ENCODE measurements at regions not wholly inside any gene's neighbourhood (a gene's known extent, or its start where the extent isn't known, plus 50 kb on each side); places are given as distances from the start of the nearest gene placed in this dataset.

DNA sequence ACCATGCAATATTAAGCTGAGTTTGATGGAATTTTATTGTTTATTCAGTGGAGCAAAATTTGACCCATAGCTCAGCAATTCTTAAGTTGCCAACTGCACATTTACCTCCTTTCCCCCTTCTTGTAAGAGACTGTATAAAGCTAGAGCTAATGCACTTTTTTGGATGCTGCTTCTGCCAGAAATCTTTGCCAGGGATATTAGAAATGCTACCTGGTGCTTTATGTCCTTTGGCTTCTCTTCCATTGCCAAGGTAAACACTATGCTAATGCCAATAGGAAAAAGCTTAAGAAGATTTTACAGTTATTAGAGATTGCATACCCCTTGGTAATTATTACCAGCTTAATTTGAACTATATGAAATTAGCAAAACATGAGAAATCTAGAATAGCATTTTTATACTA is 79.0 kb upstream of the OGFRL1 start:
- TF ChIP-seq TAF1 (IDR thresholded peaks at IDR 0.05; ENCODE audit: borderline replicate concordance, insufficient read depth, low read length) (no peak), POLR2AphosphoS5 (IDR thresholded peaks at IDR 0.05; ENCODE audit: low read depth, low read length) (no peak), FOXP2 (optimal IDR thresholded peaks at IDR 0.05; ENCODE audit: borderline replicate concordance, extremely low read depth, extremely low read length, insufficient read depth) (no peak), SIN3A (IDR thresholded peaks at IDR 0.05; ENCODE audit: borderline replicate concordance, insufficient read depth, low read length) (no peak)
- TF ChIP-seq, protein P1, sequence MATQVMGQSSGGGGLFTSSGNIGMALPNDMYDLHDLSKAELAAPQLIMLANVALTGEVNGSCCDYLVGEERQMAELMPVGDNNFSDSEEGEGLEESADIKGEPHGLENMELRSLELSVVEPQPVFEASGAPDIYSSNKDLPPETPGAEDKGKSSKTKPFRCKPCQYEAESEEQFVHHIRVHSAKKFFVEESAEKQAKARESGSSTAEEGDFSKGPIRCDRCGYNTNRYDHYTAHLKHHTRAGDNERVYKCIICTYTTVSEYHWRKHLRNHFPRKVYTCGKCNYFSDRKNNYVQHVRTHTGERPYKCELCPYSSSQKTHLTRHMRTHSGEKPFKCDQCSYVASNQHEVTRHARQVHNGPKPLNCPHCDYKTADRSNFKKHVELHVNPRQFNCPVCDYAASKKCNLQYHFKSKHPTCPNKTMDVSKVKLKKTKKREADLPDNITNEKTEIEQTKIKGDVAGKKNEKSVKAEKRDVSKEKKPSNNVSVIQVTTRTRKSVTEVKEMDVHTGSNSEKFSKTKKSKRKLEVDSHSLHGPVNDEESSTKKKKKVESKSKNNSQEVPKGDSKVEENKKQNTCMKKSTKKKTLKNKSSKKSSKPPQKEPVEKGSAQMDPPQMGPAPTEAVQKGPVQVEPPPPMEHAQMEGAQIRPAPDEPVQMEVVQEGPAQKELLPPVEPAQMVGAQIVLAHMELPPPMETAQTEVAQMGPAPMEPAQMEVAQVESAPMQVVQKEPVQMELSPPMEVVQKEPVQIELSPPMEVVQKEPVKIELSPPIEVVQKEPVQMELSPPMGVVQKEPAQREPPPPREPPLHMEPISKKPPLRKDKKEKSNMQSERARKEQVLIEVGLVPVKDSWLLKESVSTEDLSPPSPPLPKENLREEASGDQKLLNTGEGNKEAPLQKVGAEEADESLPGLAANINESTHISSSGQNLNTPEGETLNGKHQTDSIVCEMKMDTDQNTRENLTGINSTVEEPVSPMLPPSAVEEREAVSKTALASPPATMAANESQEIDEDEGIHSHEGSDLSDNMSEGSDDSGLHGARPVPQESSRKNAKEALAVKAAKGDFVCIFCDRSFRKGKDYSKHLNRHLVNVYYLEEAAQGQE (IDR thresholded peaks at IDR 0.05; ENCODE audit: insufficient read depth in 1 of 2, low read depth in 2 of 2, low read length in 2 of 2): no peak

DNA sequence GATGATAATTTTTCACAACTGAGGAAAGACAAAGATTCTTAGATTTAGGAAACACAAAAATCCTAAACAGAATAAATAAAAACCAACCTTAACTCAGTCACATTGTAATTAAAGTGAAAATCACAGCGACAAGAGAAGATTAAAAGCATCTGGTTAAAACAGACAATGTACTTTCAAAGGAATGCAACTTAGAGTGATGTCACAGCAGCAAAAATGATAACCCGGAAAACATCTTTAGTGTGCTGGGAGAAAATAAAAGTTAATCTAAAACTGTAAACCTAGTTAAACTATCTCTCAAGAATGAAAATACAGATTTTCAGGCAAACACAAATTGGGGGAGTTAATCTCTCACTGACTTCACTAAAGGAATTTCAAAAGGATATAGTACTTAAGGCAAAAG is 76.8 kb upstream of the OGFRL1 start:
- TF ChIP-seq TAF1 (IDR thresholded peaks at IDR 0.05; ENCODE audit: borderline replicate concordance, insufficient read depth, low read length): no peak
- no peak for TF ChIP-seq FOXP2 (optimal IDR thresholded peaks at IDR 0.05; ENCODE audit: borderline replicate concordance, extremely low read depth, extremely low read length, insufficient read depth)
- TF ChIP-seq SIN3A (IDR thresholded peaks at IDR 0.05; ENCODE audit: borderline replicate concordance, insufficient read depth, low read length): no peak

DNA sequence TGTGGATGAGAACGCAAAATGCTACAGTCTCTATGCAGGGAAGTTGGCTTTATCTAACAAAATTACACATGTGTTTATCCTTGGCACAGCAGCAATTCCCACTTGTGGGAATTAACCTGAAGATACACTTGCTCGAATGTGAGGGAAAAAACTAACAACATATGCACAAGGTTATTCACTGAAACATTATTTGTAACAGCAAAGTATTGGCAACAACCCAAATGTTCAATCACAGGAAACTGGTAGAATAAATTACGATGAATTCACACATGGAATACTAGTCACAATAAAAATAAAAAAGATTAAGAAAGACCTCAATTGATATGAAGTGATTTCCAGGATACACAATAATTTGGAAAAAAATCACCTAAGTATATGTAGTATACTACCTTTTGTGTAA is 68.1 kb upstream of the OGFRL1 start:
- TF ChIP-seq POLR2AphosphoS5 (IDR thresholded peaks at IDR 0.05; ENCODE audit: low read depth, low read length) (no peak), SIN3A (IDR thresholded peaks at IDR 0.05; ENCODE audit: borderline replicate concordance, insufficient read depth, low read length) (no peak), TAF1 (IDR thresholded peaks at IDR 0.05; ENCODE audit: borderline replicate concordance, insufficient read depth, low read length) (no peak), FOXP2 (optimal IDR thresholded peaks at IDR 0.05; ENCODE audit: borderline replicate concordance, extremely low read depth, extremely low read length, insufficient read depth) (no peak)
- TF ChIP-seq, protein P1 (IDR thresholded peaks at IDR 0.05; ENCODE audit: insufficient read depth in 1 of 2, low read depth in 2 of 2, low read length in 2 of 2): no peak

DNA sequence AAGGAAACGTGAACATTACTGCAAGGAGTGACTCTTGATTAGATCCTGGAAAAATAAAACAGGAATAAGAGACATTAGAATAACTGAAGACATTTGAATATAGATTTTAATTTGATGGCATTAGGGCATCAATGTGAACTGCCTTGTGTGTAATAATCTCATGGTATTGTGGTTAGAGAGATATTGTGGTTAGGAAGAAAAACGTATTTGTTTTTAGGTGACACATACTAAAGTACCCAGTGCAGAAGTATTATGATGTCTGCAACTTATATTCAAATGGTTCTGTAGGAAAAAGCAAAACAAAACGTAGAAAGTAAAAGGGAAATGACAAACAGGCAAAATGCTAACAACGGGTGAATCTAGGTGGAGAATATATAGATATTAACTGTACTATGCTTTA is 65.9 kb upstream of the OGFRL1 start:
- TF ChIP-seq POLR2AphosphoS5 (IDR thresholded peaks at IDR 0.05; ENCODE audit: low read depth, low read length) (no peak), SIN3A (IDR thresholded peaks at IDR 0.05; ENCODE audit: borderline replicate concordance, insufficient read depth, low read length) (no peak), TAF1 (IDR thresholded peaks at IDR 0.05; ENCODE audit: borderline replicate concordance, insufficient read depth, low read length) (no peak), FOXP2 (optimal IDR thresholded peaks at IDR 0.05; ENCODE audit: borderline replicate concordance, extremely low read depth, extremely low read length, insufficient read depth) (no peak)
- TF ChIP-seq, protein P1 (IDR thresholded peaks at IDR 0.05; ENCODE audit: insufficient read depth in 1 of 2, low read depth in 2 of 2, low read length in 2 of 2): no peak

DNA sequence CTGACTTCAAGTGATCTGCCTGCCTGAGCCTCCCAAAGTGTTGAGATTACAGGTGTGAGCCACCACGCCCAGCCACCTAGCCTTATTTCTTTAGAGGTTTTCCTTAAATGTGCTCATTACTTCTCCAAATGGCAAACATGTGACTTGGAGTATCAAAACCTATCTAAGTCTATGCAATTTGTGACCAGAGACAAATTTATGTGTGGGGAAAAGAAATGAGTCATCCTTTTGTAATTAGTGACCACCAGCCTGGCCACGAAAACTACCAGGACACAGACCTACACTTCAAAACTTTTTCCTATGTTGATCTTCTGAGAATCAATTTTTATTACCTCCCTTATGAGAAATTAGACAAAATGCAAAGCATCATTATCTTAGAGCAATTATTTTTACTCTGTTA is 64.6 kb upstream of the OGFRL1 start:
- TF ChIP-seq, protein P1 (IDR thresholded peaks at IDR 0.05; ENCODE audit: insufficient read depth in 1 of 2, low read depth in 2 of 2, low read length in 2 of 2): no peak
- TF ChIP-seq FOXP2 (optimal IDR thresholded peaks at IDR 0.05; ENCODE audit: borderline replicate concordance, extremely low read depth, extremely low read length, insufficient read depth): no peak
- TF ChIP-seq POLR2AphosphoS5 (IDR thresholded peaks at IDR 0.05; ENCODE audit: low read depth, low read length): no peak
- TF ChIP-seq TAF1 (IDR thresholded peaks at IDR 0.05; ENCODE audit: borderline replicate concordance, insufficient read depth, low read length): no peak
- TF ChIP-seq SIN3A (IDR thresholded peaks at IDR 0.05; ENCODE audit: borderline replicate concordance, insufficient read depth, low read length): no peak

All from PFSK-1 (cell line).